Stimulated activated memory B cell treated with anti-CD40 and anti-IgM and Interleukin-4, amounts not matched to agents 10 μg/mL and 1 μg/mL and 100 μg/mL, for 72 hours (primary cell): ENCODE measurements at regions not wholly inside any gene's neighbourhood (a gene's known extent, or its start where the extent isn't known, plus 50 kb on each side); places are given as distances from the start of the nearest gene placed in this dataset.

Experiments
- ATAC-seq: fragments of 150-1000 bp; cut with Tn5 transposase; 2 replicates; pipeline ENCODE4 v1.10.0; 2021
- H3K27ac Mint-ChIP-seq: one replicate; pipeline ENCODE4 v1.8.0; 2022; ENCODE audit warnings: mild to moderate bottlenecking, mixed read lengths
- H3K27me3 Mint-ChIP-seq: one replicate; pipeline ENCODE4 v1.8.0; 2022; ENCODE audit warnings: mixed read lengths
- H3K36me3 Mint-ChIP-seq: one replicate; pipeline ENCODE4 v1.8.0; 2022; ENCODE audit warnings: mixed read lengths
- H3K4me1 Mint-ChIP-seq: one replicate; pipeline ENCODE4 v1.8.0; 2022; ENCODE audit warnings: mixed read lengths
- H3K4me3 Mint-ChIP-seq: one replicate; pipeline ENCODE4 v1.8.0; 2022; ENCODE audit warnings: mild to moderate bottlenecking, moderate library complexity, mixed read lengths
- H3K9me3 Mint-ChIP-seq: one replicate; pipeline ENCODE4 v1.8.0; 2022; ENCODE audit warnings: mixed read lengths

DNA sequence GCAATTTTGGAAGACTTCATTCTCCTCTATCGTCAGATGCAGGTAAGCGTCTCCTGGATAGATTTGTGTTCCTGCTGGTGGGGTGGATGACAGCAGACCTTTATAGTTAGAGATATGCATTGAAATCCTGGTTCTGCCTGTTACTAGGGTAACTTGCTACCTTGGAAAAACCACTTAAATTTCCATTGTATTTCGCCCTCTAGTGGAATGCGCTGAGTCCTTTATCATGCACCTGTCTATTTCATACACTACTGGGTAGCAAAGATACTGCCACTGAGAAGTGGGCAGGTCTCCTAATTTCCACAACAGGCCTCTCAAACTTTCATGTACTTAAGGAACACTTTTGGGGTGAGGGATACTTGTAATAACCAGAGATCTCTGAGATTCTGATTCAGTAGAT lies 209.5 kb upstream of the SUCLG2 start:
- Mint-ChIP-seq H3K27ac (no peak overlapping the region), H3K9me3 (peaks cover 5% of the 10 kb centered on the region), H3K4me1 (no peaks in the 10 kb centered on the region), H3K36me3 (no peaks in the 10 kb centered on the region), H3K27me3 (no peaks in the 10 kb centered on the region), H3K4me3 (no peak overlapping the region)
- ATAC-seq: no peak

DNA sequence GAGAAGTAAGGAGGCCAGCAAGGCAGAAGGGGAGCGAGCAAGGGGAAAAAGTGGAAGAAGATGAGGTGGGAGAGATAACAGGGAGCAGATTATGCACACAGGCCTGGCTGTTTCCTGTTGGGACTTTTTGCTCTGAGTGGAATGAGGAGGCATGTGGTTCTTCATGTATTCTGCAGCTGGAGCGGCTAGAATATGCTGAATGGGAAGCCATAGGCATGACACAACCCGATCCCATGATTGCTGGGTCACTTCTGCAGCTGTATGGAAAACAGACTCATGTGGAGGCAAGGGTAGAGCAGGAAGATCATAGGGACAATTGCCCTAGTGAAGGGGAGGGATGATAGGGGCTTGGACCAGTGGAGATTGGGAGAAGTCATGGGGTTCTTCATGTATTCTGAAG lies 206.0 kb upstream of the SUCLG2 start:
- no peak overlapping the region for H3K4me3 Mint-ChIP-seq
- no peaks in the 10 kb centered on the region for H3K27me3 Mint-ChIP-seq
- no peaks in the 10 kb centered on the region for H3K4me1 Mint-ChIP-seq
- no peak for ATAC-seq
- no peak overlapping the region for H3K27ac Mint-ChIP-seq
- no peaks in the 10 kb centered on the region for H3K36me3 Mint-ChIP-seq
- H3K9me3 Mint-ChIP-seq: no peaks in the 10 kb centered on the region

DNA sequence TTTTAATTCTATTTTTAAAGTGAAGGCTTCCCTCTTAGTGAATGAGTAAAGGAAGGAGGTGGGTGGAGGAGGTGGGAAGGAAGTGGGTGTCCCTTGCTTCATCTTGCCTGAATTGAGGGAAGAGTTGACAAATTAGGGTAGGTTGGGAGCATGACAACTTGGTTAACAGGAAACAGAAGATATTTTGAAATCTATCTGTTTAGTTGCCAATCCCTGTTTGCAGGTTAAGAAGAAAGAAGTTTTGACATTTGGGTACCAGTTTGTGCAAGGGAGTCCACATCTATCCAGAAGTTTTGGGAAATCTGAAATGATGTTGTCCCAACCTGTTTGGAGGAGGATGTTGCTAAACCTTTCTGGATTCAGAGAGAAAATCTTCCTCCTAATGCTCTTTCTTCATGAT lies 204.1 kb upstream of the SUCLG2 start:
- no peaks in the 10 kb centered on the region for H3K27me3 Mint-ChIP-seq
- no peaks in the 10 kb centered on the region for H3K4me1 Mint-ChIP-seq
- no peaks in the 10 kb centered on the region for H3K9me3 Mint-ChIP-seq
- H3K36me3 Mint-ChIP-seq: no peaks in the 10 kb centered on the region
- no peak overlapping the region for H3K4me3 Mint-ChIP-seq
- no peak for ATAC-seq
- H3K27ac Mint-ChIP-seq: no peak overlapping the region

DNA sequence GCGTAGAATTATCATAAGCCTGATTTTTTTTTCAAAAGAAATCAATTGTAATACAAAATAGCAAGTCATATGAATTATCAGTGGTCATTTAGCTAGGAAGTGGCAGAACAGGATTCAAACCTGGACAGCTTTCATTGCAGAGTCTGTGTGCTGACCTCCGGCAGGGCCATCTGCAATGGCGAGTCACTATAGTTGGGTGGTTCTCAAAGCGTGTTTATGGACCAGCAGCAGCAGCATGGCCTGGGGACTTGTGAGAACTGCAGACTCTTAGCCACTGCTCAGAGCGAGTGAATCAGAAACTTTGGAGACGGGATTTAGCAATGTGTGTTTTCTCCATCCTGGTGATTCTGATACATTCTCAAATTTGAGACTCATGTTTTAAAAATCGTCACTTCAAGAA lies 202.3 kb upstream of the SUCLG2 start:
- Mint-ChIP-seq H3K9me3 (no peaks in the 10 kb centered on the region), H3K4me1 (no peaks in the 10 kb centered on the region), H3K36me3 (no peaks in the 10 kb centered on the region), H3K27me3 (no peaks in the 10 kb centered on the region), H3K4me3 (no peak overlapping the region), H3K27ac (no peak overlapping the region)
- no peak for ATAC-seq

DNA sequence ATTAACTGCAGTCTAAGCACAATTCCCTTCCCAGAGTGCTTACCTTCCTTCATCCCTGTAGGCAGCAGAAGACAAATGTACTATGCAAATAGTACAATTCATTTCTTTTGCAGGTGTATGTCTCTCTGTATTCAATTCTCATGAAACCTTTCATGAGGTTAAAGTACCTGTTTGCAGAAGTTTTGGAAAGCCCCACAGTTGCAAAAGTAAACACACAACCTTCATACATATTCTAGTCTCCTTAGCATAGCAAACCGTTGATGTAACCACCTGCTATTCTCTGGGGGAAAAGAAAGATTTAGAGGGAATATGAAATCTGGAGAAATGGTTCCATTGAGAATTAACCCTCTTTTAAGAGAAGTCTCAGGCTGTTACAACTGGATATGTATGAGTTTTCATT lies 200.3 kb upstream of the SUCLG2 start:
- no peak for ATAC-seq
- Mint-ChIP-seq H3K4me3 (no peak overlapping the region), H3K27ac (no peak overlapping the region), H3K27me3 (no peaks in the 10 kb centered on the region), H3K36me3 (no peaks in the 10 kb centered on the region), H3K9me3 (no peaks in the 10 kb centered on the region), H3K4me1 (no peaks in the 10 kb centered on the region)

DNA sequence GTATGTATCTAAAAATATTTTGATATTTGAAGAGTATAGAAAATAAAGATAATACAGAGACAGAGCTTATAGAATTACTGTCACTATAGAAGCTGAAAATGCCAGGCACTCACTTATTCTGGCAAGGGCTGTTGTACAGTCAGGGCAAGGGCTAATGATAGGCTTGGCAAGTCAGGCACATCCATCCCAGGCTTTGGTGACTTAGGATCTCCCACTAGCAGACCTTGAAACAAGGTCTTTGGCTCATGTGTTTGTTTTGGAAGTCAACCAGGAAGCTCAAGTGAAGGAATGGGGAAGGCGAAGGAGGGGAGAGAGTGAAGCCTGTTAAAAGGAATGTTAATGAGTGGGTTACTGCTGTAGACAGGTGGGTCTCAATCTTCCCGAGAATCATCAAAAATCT lies 199.1 kb upstream of the SUCLG2 start:
- no peak for ATAC-seq
- no peaks in the 10 kb centered on the region for H3K27me3 Mint-ChIP-seq
- no peak overlapping the region for H3K4me3 Mint-ChIP-seq
- H3K36me3 Mint-ChIP-seq: no peaks in the 10 kb centered on the region
- H3K4me1 Mint-ChIP-seq: no peaks in the 10 kb centered on the region
- no peaks in the 10 kb centered on the region for H3K9me3 Mint-ChIP-seq
- no peak overlapping the region for H3K27ac Mint-ChIP-seq

DNA sequence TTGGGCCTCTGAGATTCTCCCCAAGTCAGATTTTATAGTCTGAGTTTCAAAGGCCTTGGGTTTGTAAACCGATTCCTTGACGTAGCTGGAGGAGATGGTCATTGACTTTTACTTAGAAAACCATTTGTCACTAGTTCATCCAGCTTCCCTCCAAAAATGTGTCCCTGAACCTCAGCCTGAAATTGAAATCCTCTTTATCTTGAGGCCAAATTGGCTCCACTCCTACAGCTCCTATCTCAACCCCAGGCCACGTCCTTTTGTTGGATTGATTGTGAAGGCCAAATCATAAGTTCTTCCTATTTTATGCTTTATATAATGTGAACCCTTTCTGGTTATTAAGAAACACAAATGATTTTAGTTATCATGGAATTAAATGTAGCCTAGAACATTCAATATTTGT lies 193.9 kb upstream of the SUCLG2 start:
- no peaks in the 10 kb centered on the region for H3K36me3 Mint-ChIP-seq
- no peaks in the 10 kb centered on the region for H3K4me1 Mint-ChIP-seq
- H3K4me3 Mint-ChIP-seq: no peak overlapping the region
- H3K9me3 Mint-ChIP-seq: no peaks in the 10 kb centered on the region
- H3K27ac Mint-ChIP-seq: no peak overlapping the region
- no peak for ATAC-seq
- no peaks in the 10 kb centered on the region for H3K27me3 Mint-ChIP-seq

DNA sequence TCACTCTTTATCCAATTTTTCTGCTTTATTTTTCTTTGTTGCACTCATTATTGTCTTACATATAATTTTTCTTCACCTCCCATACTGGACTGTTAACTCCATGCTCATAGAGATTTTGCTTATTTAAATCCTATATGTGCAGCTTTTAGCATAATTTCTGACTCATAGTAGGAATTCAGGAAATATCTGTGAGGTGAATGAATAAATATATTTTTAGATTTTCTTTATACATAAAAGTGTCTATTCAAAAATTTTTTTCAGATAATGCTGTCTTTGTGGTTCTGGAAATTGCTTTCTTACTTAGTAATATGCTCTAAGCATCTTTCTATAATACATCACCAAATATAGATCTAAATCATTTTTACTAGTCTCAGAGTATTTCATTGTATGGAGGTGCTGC lies 191.8 kb upstream of the SUCLG2 start:
- H3K4me1 Mint-ChIP-seq: no peaks in the 10 kb centered on the region
- ATAC-seq: no peak
- no peaks in the 10 kb centered on the region for H3K36me3 Mint-ChIP-seq
- no peak overlapping the region for H3K4me3 Mint-ChIP-seq
- H3K27me3 Mint-ChIP-seq: no peaks in the 10 kb centered on the region
- H3K9me3 Mint-ChIP-seq: no peaks in the 10 kb centered on the region
- no peak overlapping the region for H3K27ac Mint-ChIP-seq

DNA sequence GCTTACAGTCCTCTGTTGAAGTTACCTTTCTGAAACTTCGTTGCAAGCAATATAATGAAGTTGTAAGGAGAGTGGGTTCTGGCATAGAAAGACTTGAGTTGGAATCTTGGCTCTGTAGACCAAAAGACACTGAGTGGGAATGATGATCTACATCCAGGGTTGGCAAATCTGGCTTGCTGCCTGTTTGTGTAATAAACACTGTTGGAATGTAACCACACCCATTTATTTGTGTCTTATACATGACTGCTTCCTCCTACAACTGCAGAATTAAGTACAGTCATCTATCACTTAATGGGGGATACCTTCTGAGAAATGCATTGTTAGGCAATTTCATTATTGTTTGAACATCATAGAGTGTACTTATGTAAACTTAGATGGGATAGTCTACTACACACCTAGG lies 178.4 kb upstream of the SUCLG2 start:
- Mint-ChIP-seq H3K4me1 (no peaks in the 10 kb centered on the region), H3K4me3 (no peak overlapping the region), H3K27me3 (no peaks in the 10 kb centered on the region), H3K36me3 (no peaks in the 10 kb centered on the region), H3K9me3 (peaks cover 16% of the 10 kb centered on the region), H3K27ac (no peak overlapping the region)
- ATAC-seq: no peak

DNA sequence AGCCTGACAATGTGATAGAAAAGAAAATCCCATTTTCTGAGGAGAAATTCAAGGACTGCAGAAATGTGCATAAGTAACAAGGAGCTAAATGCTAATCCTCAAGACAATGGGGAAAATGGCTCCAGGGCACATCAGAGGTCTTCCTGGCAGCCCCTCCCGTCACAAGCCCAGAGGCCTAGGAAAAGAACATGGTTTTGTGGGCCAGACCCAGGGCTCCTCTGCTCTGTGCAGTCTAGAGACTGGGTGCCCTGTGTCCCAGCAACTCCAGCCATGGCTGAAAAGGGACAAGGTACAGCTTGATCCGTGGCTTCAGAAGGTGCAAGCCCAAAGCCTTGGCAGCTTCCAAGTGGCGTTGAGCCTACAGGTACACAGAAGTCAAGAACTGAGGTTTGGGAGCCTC lies 176.8 kb upstream of the SUCLG2 start:
- no peak for ATAC-seq
- Mint-ChIP-seq H3K4me1 (no peaks in the 10 kb centered on the region), H3K36me3 (no peaks in the 10 kb centered on the region), H3K27me3 (no peaks in the 10 kb centered on the region), H3K4me3 (no peak overlapping the region), H3K9me3 (peaks cover 16% of the 10 kb centered on the region), H3K27ac (no peak overlapping the region)

DNA sequence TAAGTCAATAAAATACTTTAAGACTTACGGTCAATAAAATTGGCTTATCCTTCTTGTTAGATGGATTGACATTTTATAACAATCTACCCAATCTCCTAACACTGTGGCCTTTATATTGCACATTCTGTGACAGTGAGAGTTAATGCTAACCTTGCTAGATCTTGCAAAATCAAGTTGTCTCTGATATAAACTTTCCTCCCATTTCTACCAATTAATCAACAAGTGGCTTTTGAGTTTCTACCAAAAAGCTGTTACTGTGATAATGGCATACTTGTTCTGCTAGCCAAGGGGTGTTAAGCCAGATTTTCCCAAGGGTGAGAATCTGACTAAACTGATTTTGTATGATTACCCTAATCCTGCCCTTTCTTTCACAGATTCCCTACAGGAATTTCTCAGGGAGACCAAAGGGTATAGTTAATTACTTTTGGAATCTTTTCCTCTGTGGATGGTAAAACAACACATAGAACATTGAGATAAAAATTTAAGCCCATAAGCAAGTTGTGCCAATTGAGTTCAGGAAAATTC lies 174.1 kb upstream of the SUCLG2 start:
- no peak overlapping the region for H3K27ac Mint-ChIP-seq
- no peaks in the 10 kb centered on the region for H3K36me3 Mint-ChIP-seq
- ATAC-seq: no peak
- peaks cover 8% of the 10 kb centered on the region for H3K9me3 Mint-ChIP-seq
- no peak overlapping the region for H3K4me3 Mint-ChIP-seq
- no peaks in the 10 kb centered on the region for H3K27me3 Mint-ChIP-seq
- no peaks in the 10 kb centered on the region for H3K4me1 Mint-ChIP-seq

DNA sequence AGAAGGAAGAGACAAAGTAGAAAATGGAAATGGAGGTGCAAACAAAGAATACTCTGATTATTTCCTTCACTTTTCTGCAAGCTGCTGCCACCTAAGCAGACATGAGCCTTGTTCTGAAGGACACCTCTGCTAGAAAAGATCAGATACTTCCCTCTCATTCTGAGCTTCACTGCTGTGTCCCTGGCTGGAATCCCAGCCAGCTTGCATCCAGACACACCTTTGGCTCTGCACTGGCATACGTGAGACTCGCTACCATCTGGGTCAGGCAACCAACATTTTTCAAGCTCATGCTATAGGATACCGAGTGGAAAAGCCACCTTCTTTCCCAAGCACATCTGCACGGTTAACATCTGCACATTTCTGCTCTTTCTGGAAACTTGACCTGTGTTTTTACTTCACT lies 166.7 kb upstream of the SUCLG2 start:
- Mint-ChIP-seq H3K9me3 (no peaks in the 10 kb centered on the region), H3K4me1 (no peaks in the 10 kb centered on the region), H3K36me3 (no peaks in the 10 kb centered on the region), H3K27ac (no peak overlapping the region), H3K27me3 (no peaks in the 10 kb centered on the region), H3K4me3 (no peak overlapping the region)
- no peak for ATAC-seq

DNA sequence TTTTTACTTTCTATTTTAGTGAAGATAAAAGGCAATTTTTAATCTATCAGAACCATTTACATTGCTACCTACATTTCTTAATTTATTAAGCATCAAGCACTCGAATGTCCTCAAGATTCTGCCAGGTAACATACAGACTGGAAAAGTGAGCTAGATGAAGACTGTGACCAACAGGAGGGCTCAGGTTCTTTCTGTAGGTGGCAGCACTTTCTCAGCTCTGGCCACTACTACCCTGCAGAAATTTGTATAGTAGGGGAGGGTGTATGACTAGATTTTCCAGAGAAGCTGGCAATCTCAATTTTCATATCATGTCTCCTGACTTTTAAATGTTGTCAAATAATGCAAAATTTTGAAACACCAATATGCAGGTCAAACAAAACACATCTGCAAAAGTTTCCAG lies 165.0 kb upstream of the SUCLG2 start:
- Mint-ChIP-seq H3K4me3 (no peak overlapping the region), H3K36me3 (no peaks in the 10 kb centered on the region), H3K9me3 (no peaks in the 10 kb centered on the region), H3K4me1 (no peaks in the 10 kb centered on the region), H3K27ac (no peak overlapping the region), H3K27me3 (no peaks in the 10 kb centered on the region)
- ATAC-seq: no peak

DNA sequence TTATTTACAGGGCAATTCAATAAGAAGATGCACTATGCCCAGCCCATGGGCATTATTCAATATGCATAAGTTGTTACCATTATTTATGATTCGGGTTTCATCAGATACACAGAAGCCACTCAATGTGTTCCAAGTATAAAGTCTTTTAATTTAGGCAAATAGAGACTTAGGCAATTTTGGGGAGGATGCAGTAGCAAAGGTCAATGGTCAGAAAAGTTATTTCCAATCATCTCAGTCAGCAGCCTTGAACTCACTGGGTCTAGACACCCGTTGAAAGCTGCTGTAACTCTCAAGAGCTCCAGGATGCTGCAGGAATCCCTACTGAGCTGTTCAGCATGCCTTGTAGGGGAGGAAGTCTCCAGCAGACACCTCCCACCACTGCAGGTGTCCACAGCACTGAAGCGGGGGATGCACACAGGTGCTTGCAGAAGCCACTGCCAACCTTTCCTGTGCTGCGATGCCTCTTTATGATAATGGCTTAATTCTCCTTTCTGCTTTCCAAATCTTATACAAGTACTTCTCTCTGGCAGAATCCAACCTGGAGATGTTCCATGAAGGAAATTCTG lies 155.0 kb upstream of the SUCLG2 start:
- no peak for ATAC-seq
- Mint-ChIP-seq H3K4me3 (no peak overlapping the region), H3K27ac (no peak overlapping the region)

DNA sequence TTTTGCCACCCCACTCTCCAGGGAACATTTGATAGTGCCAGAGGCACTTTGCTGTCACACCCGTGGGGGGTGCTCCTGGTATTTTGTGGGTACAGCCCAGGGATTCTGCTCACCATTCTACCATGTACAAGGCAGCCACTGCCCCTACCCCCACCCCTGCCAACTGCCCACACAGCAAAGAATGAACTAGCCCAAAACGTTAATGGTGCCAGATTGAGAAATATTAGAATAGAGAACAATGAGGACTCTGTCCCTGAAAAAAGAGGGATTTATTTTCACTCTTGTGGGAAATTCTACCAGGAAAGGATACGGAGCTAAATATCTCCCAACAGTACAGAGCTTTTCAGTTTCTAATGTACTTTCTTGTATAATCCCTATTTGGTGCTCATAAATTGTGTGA lies 154.5 kb upstream of the SUCLG2 start:
- Mint-ChIP-seq H3K27ac (no peak overlapping the region), H3K4me1 (no peaks in the 10 kb centered on the region), H3K4me3 (no peak overlapping the region), H3K36me3 (peaks cover 3% of the 10 kb centered on the region), H3K9me3 (peaks cover 2% of the 10 kb centered on the region), H3K27me3 (no peaks in the 10 kb centered on the region)
- ATAC-seq: no peak

More for the DNA sequence above, 155.0 kb upstream of the SUCLG2 start:
- Mint-ChIP-seq H3K36me3 (no peaks in the 10 kb centered on the region), H3K9me3 (no peaks in the 10 kb centered on the region), H3K27me3 (no peaks in the 10 kb centered on the region), H3K4me1 (no peaks in the 10 kb centered on the region)

DNA sequence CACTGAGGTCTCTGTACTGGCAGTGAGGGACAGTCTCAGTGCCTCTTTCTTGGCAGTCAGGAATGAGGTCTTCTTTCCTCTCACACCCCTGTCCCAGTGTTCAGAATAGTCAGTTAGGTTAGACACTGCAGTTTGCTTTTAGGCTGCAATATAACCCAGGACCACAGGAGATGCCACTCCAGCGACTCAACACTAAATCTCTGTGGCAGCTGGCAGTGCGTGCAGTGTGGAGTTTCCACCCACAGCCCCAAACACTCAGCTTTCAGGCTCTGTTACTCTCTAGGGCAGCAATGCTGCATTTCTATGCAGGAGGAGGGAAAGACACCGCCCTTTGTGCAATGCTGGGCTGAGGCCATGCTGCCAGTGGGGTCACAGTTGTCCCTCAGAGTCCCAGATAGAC lies 150.2 kb upstream of the SUCLG2 start:
- H3K27ac Mint-ChIP-seq: no peak overlapping the region
- peaks cover 7% of the 10 kb centered on the region for H3K36me3 Mint-ChIP-seq
- no peaks in the 10 kb centered on the region for H3K4me1 Mint-ChIP-seq

DNA sequence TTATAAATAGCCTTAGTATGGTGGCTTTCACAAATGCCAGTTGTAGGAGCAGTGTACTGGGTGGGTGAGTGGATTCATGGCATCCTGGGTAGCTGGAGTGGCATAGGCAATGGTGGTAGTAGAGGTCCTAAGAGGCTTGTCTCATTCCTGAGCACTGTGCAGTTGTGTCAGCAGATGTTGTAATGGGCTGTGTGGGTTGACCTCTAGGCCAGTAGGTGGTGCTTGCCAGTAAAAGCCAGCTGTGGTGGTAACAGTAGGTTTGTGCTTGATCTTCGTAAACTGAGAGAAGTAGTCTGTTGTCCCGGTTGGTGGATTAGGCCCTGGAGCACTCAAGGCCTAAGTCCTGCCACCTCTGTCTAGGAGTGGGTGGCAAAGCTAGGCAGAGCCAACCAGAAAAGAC lies 149.7 kb upstream of the SUCLG2 start:
- no peak overlapping the region for H3K4me3 Mint-ChIP-seq
- H3K4me1 Mint-ChIP-seq: no peaks in the 10 kb centered on the region
- no peak for ATAC-seq

More for the DNA sequence above, 150.2 kb upstream of the SUCLG2 start:
- no peak overlapping the region for H3K4me3 Mint-ChIP-seq
- H3K27me3 Mint-ChIP-seq: peaks cover 24% of the 10 kb centered on the region
- ATAC-seq: no peak
- peaks cover 15% of the 10 kb centered on the region for H3K9me3 Mint-ChIP-seq

More for the DNA sequence above, 149.7 kb upstream of the SUCLG2 start:
- Mint-ChIP-seq H3K27ac (no peak overlapping the region), H3K27me3 (peaks cover 24% of the 10 kb centered on the region), H3K36me3 (peaks cover 7% of the 10 kb centered on the region), H3K9me3 (peaks cover 15% of the 10 kb centered on the region)
